GM21737 (cell line): ENCODE measurements at regions not wholly inside any gene's neighbourhood (a gene's known extent, or its start where the extent isn't known, plus 50 kb on each side); places are given as distances from the start of the nearest gene placed in this dataset.
"Not testable (repeated sequence)": the region's sequence is repeated elsewhere in the genome, so short reads cannot be mapped to it uniquely, and the experiment has no call there.

Experiments used
- ATAC-seq: cut with Tn5 transposase; IDR thresholded peaks from one replicate; pipeline ENCODE4 v1.9.1; 2021; ENCODE audit warnings: mild to moderate bottlenecking, moderate library complexity; ENCODE audit not compliant: unreplicated experiment

DNA sequence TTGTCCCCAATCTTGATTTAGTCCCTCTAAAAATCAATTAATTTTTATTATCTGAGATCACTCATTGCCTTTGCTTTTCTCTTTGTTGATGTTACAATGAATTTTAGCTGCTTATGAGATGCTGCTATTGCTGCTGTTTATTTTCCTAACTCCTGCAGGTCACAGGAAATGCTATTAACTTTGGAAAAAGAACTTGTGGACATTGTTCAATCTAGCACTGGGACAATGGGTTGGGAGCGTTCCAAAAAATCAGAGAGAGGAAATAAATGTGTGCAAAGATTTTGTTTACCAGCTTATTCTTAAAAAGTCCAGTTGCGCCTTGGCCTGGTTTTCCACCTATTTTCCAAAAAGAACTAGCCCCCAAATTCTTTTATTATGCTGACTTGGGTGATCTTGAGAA is 268.3 kb downstream of the PTH2R start:
- ATAC-seq, result no peak

DNA sequence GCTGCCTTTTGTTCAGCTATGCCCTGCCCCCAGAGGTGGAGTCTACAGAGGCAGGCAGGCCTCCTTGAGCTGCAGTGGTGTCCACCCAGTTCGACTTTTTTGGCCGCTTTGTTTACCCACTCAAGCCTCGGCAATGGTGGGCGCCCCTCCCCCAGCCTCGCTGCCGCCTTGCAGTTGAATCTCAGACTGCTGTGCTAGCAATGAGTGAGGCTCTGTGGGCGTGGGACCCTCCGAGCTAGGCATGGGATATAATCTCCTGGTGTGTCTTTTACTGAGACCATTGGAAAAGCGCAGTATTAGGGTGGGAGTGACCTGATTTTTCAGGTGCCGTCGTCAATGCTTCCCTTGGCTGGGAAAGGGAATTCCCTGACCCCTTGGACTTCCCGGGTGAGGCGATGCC is 279.3 kb downstream of the PTH2R start:
- not testable (repeated sequence) for ATAC-seq

DNA sequence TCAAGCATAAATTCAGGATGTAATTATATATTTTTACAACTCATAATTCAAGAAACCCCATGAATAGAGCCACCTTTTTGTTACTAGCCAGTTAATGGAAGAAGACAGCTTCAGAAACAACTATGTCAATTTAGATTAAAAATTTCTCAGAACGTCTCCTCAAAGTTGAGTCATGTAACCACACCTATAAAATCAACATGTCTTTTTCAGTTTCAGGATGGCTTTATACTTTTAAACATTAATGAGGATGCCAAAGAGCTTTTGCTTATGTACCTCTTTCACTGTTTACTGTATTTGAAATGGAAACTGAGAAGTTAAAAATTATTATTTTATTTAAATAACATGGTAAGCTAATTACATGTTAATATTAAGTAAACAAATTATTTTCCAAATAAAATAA is 280.1 kb downstream of the PTH2R start:
- no peak for ATAC-seq

DNA sequence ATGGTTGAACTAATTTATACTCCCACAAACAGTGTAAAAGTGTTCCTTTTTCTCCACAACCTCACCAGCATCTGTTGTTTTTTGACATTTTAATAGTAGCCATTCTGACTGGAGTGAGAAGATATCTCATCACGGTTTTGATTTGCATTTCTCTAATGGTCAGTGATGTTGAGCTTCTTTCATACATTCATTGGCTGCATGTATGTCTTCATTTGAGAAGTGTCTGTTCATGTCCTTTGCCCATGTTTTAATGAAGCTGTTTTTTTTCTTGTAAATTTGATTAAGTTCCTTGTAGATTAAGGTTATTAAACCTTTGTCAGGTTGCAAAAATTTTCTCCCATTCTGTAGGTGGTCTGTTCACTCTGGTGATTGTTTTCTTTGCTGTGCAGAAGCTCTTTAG is 281.1 kb downstream of the PTH2R start:
- not testable (repeated sequence) for ATAC-seq

DNA sequence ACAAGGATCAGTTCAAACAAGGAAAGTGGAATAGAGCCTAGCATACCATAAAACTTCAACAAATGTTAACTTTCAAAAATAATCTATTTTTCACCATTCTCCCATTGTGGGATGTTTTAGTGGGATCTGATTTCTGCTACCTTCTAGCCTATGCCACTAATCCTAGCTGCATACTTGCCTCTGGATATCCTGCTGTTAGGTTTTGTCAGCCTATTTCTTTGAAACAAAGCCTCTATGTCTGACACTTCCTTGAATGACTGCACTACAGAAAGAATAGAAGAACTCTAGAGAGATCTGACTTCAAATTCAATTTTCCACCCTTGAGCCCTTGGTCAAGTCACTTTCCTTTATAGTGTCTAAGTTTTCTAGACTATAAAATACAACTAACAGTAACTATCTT is 291.5 kb downstream of the PTH2R start:
- no peak for ATAC-seq

DNA sequence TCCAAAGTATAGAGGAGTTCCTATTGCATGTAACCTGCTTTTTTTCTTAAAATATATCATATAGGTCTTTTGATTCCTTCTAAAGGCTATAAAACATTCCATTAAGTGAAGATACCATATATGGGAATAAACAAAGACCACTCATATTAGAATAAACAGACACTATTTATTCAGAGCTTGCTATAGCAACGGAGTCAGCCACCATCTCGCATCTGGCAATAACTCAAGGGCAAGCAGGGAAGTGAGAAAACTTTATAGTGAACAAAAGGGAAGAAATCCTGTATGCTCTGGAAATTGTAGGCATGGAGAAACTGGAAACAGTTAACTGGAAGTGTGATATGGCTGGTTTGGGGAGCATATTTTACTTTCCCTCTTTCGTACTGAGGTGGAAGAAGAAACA is 301.9 kb downstream of the PTH2R start:
- ATAC-seq, result no peak

DNA sequence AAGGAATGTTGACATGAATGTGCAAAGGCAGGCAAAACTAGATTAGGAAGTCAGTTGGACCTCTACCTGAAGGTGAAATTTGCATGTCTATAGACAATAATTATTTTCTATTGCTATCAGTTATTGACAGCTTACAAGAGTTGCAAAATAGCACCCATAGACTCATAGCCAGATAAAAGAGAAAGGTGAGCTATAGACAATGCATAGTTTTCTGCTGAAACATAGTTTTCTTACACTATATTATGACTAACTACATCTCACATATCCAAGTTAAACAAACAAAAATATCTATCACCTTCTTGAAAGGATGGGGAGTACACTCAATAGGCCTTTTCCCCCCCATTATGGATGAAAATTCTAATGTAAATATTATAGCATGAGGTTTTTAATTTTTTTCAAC is 305.0 kb downstream of the PTH2R start:
- no peak for ATAC-seq

DNA sequence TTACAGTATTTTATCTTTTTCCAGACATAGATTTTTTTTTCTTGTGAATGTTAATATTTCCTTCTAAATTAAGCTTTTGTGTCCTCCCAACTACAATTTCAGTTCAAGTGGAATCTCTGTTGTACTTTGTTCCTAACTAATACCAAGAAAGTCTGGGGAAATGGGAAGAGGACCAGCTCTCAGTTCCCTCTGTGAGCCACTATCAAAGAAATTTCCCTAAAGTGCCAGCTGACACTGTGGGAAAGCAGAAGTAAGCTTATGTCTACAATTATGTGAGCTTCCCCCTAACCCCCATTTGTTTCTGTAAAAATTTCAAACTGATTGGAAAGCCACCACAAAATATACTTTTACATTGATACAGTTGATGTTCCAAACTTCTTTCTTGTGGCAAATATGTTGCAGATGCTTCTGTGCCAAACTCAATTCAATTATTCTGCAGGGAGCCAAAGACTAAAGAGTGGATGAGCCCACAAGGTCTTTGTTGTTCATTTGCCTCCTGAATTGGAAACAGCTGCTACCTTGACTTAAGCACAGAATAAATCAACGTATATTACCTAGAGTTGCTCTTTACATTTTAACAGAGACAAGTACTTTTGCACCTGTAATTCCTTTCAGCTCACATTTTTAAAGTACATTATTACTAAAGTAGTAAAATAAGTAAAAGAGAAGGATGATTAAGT is 306.6 kb downstream of the PTH2R start:
- ATAC-seq, result no peak

DNA sequence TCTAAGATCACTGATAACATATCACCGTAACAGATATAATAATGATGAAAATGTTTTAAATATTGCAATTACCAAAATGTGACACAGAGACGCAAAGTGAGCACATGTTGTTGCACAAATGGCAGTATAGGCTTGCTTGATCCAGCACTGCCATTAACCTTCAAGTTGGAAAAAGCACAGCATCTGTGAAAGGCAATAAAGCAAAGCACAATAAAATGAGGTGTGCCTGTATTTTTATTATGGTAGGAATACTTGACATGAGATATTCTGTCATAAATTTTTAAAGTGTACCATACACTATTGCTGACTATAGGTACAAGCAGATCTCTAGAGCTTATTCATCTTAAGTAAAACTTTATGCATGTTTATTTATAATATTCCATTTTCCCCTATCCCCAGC is 312.2 kb downstream of the PTH2R start:
- ATAC-seq, result no peak

DNA sequence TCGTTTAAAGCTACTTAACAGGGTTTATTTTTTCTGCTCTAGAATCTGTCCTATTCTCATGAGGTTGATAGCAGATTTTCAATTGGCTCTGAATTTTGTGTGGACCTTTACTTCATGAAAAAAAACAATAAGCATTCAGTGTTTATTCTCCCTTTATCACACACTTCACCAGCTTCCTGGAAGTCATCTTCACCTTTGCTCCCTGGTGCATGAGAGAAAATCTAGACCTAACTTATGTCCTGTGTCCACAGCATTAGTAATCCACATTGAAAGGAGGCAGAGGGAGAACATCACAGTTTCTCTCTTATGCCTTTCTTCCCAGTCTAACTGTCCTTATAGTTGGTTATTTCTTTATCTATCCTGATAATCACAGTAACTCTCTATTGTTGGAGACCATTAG is 316.1 kb downstream of the PTH2R start:
- no peak for ATAC-seq

DNA sequence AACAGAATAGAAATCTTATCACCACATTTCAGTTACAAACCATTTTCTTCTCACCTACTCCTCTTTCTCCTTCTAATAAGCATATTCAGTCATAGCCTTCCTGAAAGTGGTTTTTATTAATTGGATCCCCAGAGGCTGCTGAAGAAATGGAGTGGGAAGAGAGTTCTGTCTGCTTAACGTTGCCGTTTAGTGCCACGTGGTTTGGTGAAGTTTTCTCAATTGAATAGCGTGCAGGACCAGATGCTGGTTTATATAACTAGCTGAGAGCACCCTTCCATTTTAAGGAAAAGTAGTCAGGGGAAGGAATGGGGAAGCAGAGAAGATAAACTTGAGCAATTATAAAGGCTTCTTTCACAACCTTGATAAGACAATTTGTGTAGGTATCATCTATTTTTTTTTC is 318.7 kb downstream of the PTH2R start:
- no peak for ATAC-seq

DNA sequence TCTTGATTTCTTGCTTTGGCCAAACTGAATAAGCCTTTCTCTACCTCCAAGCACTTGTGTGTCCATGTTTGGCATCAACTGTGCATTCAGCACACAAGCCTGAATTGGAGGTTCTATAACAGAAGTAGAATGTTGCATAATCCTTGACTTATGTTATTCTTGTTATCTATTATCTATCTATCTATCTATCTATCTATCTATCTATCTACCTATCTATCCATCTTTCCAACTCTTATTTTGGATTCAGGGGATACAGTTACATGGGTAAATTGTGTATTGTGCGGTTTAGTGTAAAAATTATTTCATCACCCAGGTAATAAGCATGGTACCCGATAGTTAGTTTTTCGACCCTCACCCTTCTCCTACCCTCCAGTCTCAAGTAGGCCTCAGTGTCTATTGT is 319.6 kb downstream of the PTH2R start:
- no peak for ATAC-seq

DNA sequence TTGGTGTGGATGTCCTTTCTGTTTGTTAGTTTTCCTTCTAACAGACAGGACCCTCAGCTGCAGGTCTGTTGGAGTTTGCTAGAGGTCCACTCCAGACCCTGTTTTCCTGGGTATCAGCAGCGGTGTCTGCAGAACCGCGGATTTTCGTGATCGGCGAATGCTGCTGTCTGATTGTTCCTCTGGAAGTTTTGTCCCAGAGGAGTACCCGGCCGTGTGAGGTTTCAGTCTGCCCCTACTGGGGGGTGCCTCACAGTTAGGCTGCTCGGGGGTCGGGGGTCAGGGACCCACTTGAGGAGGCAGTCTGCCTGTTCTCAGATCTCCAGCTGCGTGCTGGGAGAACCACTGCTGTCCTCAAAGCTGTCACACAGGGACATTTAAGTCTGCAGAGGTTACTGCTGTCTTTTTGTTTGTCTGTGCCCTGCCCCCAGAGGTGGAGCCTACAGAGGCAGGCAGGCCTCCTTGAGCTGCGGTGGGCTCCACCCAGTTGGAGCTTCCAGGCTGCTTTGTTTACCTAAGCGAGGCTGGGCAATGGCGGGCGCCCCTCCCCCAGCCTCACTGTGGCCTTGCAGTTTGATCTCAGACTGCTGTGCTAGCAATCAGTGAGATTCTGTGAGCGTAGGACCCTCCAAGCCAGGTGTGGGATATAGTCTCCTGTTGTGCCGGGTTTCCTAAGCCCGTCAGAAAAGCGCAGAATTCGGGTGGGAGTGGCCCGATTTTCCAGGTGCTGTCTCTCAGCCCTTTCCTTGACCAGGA is 345.2 kb downstream of the PTH2R start:
- ATAC-seq, result not testable (repeated sequence)

DNA sequence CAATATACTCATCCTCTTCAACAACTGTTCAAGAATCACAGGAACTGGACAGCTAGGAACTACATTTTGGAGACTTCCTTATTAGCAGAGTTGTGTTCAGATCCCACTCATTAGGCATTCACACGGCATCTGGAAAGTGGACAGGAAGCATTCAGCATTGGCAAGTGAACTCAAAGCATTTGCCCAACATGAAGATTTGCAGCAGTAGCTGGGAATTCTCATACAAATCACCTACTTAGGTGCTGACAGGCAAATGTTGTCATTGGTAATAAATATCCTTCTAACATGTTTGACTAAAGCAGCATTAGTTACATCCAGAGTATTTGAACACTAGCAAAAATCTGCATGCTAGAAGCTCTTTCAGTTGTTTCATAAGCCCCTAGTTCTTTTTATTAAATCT is 350.8 kb downstream of the PTH2R start:
- ATAC-seq, result no peak

DNA sequence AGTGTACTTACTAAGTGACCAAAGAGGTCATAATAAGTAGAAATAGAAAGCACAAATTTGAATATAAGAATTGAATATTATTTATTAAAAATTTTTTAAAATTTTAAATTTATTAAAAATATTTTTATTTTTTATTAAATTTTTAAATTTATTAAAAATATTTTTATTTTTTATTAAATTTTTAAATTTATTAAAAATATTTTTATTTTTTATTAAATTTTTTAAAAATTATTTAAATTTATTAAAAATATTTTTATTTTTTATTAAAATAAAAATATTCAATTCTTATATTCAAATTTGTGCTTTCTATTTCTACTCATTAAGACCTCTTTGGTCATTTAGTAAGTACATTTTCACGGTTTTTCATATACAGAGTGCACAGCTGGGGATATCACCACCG is 366.5 kb downstream of the PTH2R start:
- not testable (repeated sequence) for ATAC-seq

DNA sequence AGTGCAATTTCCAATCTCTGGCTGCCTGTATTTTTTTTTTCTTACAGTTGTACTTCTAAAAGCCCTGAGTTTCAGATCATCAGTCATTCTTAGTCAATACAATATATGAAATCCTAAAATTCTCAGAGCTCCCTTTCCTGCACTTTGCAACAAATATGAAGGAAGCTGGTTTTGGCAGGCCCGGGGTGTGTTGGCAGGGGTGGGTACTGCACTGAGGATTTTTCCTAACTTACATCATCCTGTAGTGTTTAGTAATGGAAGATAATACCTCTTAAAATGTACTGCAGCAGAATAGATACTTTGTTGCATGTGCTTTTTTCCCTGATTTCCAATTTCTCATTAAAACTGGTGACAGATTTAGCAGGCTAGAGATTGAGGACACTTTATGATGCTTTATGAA is 374.6 kb downstream of the PTH2R start:
- no peak for ATAC-seq

DNA sequence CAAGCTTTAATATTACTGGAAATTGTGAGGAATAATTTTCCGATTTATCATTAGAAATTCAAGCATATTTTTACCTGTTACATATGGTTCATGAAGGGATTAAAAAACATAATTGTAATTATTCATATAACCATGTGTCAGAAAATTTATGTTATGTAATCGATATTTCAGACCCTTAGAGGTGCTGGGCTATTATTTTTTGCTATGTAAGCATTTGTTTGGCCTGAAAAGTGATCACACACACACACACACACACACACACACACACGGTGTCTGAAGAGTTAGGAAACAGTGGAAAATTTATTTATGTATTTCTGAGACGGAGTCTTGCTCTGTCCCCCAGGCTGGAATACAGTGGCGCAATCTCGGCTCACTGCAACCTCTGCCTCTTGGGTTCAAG is 375.5 kb downstream of the PTH2R start:
- ATAC-seq, result no peak

DNA sequence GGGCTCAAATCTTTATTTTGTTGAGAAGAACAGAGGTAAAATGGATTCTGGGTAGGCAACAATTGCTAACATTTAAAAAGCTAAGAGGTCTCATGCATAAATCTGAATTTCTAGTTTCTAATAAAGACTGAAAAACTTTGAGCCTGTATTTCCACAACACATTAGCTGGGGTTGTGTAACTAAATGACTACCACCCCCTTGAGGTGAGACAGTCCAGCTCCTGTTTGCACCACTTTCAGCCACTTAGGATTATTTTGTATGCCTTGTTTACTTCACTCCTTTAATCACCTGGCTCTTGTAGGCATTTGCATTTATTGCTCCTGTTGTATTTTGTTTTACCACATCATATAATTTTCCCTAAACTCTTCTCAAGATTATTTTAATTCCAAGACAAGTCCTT is 376.6 kb downstream of the PTH2R start:
- ATAC-seq, result no peak

DNA sequence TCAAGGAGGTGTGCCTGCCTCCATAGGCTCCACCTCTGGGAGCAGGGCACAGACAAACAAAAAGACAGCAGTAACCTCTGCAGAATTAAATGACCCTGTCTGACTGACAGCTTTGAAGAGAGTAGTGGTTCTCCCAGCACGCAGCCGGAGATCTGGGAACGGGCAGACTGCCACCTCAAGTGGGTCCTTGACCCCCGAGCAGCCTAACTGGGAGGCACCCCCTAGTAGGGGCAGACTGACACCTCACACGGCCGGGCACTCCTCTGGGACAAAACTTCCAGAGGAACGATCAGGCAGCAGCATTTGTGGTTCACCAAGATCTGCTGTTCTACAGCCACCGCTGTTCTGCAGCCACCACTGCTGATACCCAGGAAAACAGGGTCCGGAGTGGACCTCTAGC is 378.2 kb downstream of the PTH2R start:
- not testable (repeated sequence) for ATAC-seq

DNA sequence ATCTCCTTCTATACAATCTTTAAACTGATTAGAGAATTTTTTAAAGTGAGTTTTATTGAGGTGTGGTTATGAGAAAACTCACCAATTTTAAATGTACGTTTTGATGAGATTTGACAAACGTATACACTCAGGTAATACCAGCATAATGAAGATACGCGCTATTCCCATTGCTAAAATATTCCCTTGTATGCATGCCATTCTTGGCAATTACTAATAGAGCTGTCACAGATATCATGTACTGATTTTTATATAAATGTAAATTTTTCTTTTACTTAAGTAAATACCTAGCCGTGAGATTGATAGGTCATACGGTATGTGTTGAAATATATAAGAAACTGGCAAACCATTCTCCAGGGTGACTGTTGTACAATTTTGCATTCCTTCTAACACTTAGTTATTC is 384.7 kb downstream of the PTH2R start:
- ATAC-seq, result no peak

DNA sequence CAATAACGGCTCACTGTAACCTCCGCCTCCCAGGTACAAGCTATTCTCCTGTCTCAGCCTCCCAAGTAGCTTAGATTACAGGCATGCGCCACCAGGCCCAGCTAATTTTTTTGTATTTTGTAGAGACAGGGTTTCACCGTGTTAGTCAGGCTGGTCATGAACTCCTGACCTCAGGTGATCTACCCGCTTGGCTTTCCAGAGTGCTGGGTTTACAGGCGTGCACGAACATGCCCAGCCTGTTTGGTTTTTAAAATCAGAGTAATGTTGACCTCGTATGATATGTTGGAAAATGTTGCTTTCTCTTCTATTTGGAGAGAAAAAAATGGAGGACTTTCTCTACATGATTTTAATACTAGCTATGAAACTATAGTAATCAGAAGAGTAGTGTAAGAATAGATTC is 386.2 kb downstream of the PTH2R start:
- ATAC-seq, result no peak

DNA sequence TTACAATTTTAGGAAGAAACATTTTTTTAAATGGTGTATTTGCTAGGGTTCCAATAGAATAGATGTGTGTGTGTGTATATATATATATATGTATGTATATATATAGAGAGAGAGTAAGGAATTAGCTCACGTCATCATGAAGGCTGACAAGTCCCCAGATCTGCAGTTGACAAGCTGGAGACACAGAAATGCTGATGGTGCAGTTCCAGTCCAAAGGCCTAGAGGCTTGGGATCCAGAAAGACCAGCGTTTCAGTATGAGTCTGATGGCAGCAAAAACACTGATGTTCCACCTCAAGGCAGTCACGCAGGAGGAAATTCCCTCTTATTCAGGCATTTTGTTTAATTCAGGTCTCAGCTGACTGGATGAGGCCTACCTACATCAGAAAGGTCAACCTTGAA is 386.8 kb downstream of the PTH2R start:
- ATAC-seq, result no peak
